Testis (tissue), 2 donors: ENCODE measurements at regions not wholly inside any gene's neighbourhood (a gene's known extent, or its start where the extent isn't known, plus 50 kb on each side); places are given as distances from the start of the nearest gene placed in this dataset.

Experiments used
- DNase-seq: peaks from one replicate; pipeline ENCODE4 v3.0.0-alpha.2; 2019
- H3K27ac ChIP-seq, 2 donors: fragments of 200-600 bp; sonication (generic); one replicate each; pipeline ENCODE4 v1.5.1; 2019
- H3K27me3 ChIP-seq: fragments of 200-600 bp; sonication (generic); one replicate; pipeline ENCODE4 v1.5.1; 2019
- H3K36me3 ChIP-seq: fragments of 200-600 bp; sonication (generic); one replicate; pipeline ENCODE4 v1.5.1; 2017; ENCODE audit warnings: low read depth; ENCODE audit errors: missing control alignments
- H3K4me1 ChIP-seq: fragments of 200-600 bp; sonication (generic); one replicate; pipeline ENCODE4 v1.5.1; 2019
- H3K4me3 ChIP-seq, 2 donors: fragments of 200-600 bp; sonication (generic); one replicate each; pipeline ENCODE4 v1.5.1; 2017 to 2019
- H3K9me3 ChIP-seq: fragments of 200-600 bp; sonication (generic); one replicate; pipeline ENCODE4 v1.5.1; 2017
- CTCF ChIP-seq, 3 experiments: fragments of 450-650 bp in 2 of 3; fragments of 200-600 bp in 1 of 3; sonication (generic) in 1 of 3; IDR thresholded peaks; one replicate each; pipeline ENCODE4 v1.5.1; 2016 to 2019; ENCODE audit warnings: antibody characterized with exemption in 3 of 3, mild to moderate bottlenecking in 2 of 3, moderate library complexity in 1 of 3
- POLR2A ChIP-seq: fragments of 450-650 bp; IDR thresholded peaks from one replicate; pipeline ENCODE4 v1.6.1; 2017; ENCODE audit warnings: antibody characterized with exemption, mild to moderate bottlenecking, moderate library complexity
- WGBS, 2 donors: methylation state at CpG; one replicate each; pipeline ENCODE4 v1.1.5; 2018; 5-methylcytosine and 5-hydroxymethylcytosine counted together
- intact Hi-C: fragments of 100-400 bp; cut with DNase I; formaldehyde crosslinking; loops from one replicate; pipeline ENCODE4 v1.15.1; 2023; ENCODE audit warnings: low total_unique reads

- no peak overlapping the region for H3K27ac ChIP-seq
- intact Hi-C loops, result no loop called here
- TF ChIP-seq POLR2A, result no peak
- no peak for TF ChIP-seq CTCF (IDR thresholded peaks at IDR 0.05)
- DNase-seq, result no peak
- H3K9me3 ChIP-seq, result no peaks in the 10 kb centered on the region
- H3K4me3 ChIP-seq, result no peak overlapping the region
- H3K4me1 ChIP-seq, result no peaks in the 10 kb centered on the region
- H3K36me3 ChIP-seq, result no peaks in the 10 kb centered on the region
- no peaks in the 10 kb centered on the region for H3K27me3 ChIP-seq
Observed at GRCh38 chr11:91209751-91210150, 986.9 kb upstream of the CHORDC1 start.

GRCh38 chr11:91209306-91209705 is 986.5 kb upstream of the CHORDC1 start:
- Histone ChIP-seq H3K4me3 (no peak overlapping the region), H3K4me1 (no peaks in the 10 kb centered on the region), H3K27ac (no peak overlapping the region), H3K27me3 (no peaks in the 10 kb centered on the region), H3K9me3 (no peaks in the 10 kb centered on the region), H3K36me3 (no peaks in the 10 kb centered on the region)
- no peak for DNase-seq
- no peak for TF ChIP-seq POLR2A
- TF ChIP-seq CTCF (IDR thresholded peaks at IDR 0.05), result no peak
- intact Hi-C loops, result no loop called here

GRCh38 chr11:91199866-91200265 is 977.0 kb upstream of the CHORDC1 start:
- no peaks in the 10 kb centered on the region for H3K27me3 ChIP-seq
- no peaks in the 10 kb centered on the region for H3K36me3 ChIP-seq
- intact Hi-C loops, result no loop called here
- no peak overlapping the region for H3K27ac ChIP-seq
- no peak for DNase-seq
- H3K4me1 ChIP-seq, result no peaks in the 10 kb centered on the region
- 57 to 71% methylated on average over 1 of the region's 1 CpG for WGBS, 2 donors
- H3K4me3 ChIP-seq, result no peak overlapping the region
- TF ChIP-seq POLR2A (no peak), CTCF (IDR thresholded peaks at IDR 0.05) (no peak)
- H3K9me3 ChIP-seq, result no peaks in the 10 kb centered on the region

- intact Hi-C loops, result no loop called here
- TF ChIP-seq POLR2A (no peak), CTCF (IDR thresholded peaks at IDR 0.05) (no peak)
- H3K4me3 ChIP-seq, result no peak overlapping the region
- no peaks in the 10 kb centered on the region for H3K9me3 ChIP-seq
- H3K36me3 ChIP-seq, result no peaks in the 10 kb centered on the region
- DNase-seq, result no peak
- H3K27me3 ChIP-seq, result no peaks in the 10 kb centered on the region
- no peak overlapping the region for H3K27ac ChIP-seq
- WGBS, 2 donors, result 50 to 59% methylated on average over 2 of the region's 2 CpGs
- no peaks in the 10 kb centered on the region for H3K4me1 ChIP-seq
Observed at GRCh38 chr11:91194546-91194945, 971.7 kb upstream of the CHORDC1 start.

GRCh38 chr11:91188484-91188883 is 965.6 kb upstream of the CHORDC1 start:
- Histone ChIP-seq H3K36me3 (no peaks in the 10 kb centered on the region), H3K27me3 (no peaks in the 10 kb centered on the region), H3K9me3 (no peaks in the 10 kb centered on the region), H3K27ac (no peak overlapping the region), H3K4me1 (no peaks in the 10 kb centered on the region), H3K4me3 (no peak overlapping the region)
- no peak for DNase-seq
- intact Hi-C loops, result no loop called here
- TF ChIP-seq CTCF (IDR thresholded peaks at IDR 0.05), result no peak
- TF ChIP-seq POLR2A, result no peak
- WGBS, 2 donors, result 80 to 85% methylated on average over 6 of the region's 6 CpGs
